T-helper 2 cell treated with Interferon-gamma antibody and Interleukin-4, amounts not matched to agents 5 μg/mL and 100 μg/mL, for 36 hours (primary cell): ENCODE measurements at regions not wholly inside any gene's neighbourhood (a gene's known extent, or its start where the extent isn't known, plus 50 kb on each side); places are given as distances from the start of the nearest gene placed in this dataset.

ENCODE experiments used
- DNase-seq: peaks from one replicate; pipeline ENCODE4 v3.0.0; 2021; ENCODE audit warnings: low spot score
- H3K27ac Mint-ChIP-seq: one replicate; pipeline ENCODE4 v1.8.0; 2021; ENCODE audit warnings: mild to moderate bottlenecking, mixed read lengths
- H3K27me3 Mint-ChIP-seq: one replicate; pipeline ENCODE4 v1.8.0; 2021; ENCODE audit warnings: low read depth, mixed read lengths
- H3K36me3 Mint-ChIP-seq: one replicate; pipeline ENCODE4 v1.8.0; 2021; ENCODE audit warnings: low read depth, mixed read lengths
- H3K4me1 Mint-ChIP-seq: one replicate; pipeline ENCODE4 v1.8.0; 2021; ENCODE audit warnings: low read depth, mixed read lengths
- H3K4me3 Mint-ChIP-seq: one replicate; pipeline ENCODE4 v1.8.0; 2022; ENCODE audit warnings: mild to moderate bottlenecking, moderate library complexity, mixed read lengths
- H3K9me3 Mint-ChIP-seq: one replicate; pipeline ENCODE4 v1.8.0; 2021; ENCODE audit warnings: mixed read lengths

- H3K4me1 Mint-ChIP-seq = no peaks in the 10 kb centered on the region
- H3K27me3 Mint-ChIP-seq = no peaks in the 10 kb centered on the region
- DNase-seq = no peak
- peaks cover 11% of the 10 kb centered on the region for H3K9me3 Mint-ChIP-seq
- no peaks in the 10 kb centered on the region for H3K36me3 Mint-ChIP-seq
- no peak overlapping the region for H3K27ac Mint-ChIP-seq
- H3K4me3 Mint-ChIP-seq = no peak overlapping the region
These were observed 161.5 kb upstream of the ADGRB3 start for GRCh38 chr6:68473433-68474210.

DNA sequence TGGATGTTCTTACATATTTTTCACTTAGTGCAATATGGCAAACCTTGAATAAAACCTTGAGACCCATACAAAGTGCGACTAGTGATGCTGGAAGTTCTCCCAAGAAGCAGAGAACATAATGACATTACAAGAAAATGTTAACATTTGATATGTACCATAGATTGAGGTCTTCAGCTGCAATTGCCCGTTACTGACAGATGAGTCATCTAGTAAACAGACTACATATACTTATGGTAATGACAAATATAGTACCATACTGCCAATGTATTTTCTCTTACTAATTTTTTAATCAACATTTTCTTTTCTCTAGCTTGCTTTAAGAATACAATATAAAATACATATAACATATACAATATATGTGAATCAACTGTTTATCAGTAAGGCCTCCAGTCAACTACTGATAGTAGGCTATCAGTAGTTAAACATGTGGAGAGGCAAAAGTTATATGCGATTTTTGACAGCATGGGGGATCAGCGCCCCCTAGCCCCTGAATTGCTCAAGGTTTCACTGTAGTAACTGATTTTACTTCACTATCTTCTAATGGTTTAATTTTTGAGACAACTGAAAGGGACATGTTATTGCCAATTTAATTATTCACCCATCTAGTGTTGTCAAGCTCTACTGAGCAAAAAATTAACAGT lies 166.7 kb upstream of the ADGRB3 start:
- Mint-ChIP-seq H3K36me3 (no peaks in the 10 kb centered on the region), H3K27me3 (no peaks in the 10 kb centered on the region), H3K9me3 (peaks cover 8% of the 10 kb centered on the region)

DNA sequence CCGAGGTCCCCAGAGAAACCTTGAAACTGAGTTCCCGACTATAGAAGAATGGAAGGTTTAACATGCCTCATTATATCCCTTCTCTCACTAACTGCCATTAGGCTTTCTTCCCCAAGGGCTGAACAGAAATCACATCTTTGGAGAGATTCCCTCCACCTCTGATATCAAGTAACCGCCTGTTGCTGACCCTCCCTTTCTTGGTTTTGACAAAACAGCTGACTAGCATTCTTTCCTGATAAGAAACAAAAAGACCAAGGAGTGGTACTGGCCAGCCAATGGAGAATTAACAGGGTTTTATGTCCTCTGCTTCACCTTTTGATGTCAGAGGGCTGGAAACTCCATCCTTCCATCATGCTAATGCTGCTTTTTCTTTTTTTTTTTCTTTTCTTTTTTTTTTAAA lies 176.6 kb upstream of the ADGRB3 start:
- no peak for DNase-seq
- H3K4me1 Mint-ChIP-seq = no peaks in the 10 kb centered on the region
- no peak overlapping the region for H3K4me3 Mint-ChIP-seq
- no peaks in the 10 kb centered on the region for H3K27me3 Mint-ChIP-seq
- peaks cover 32% of the 10 kb centered on the region for H3K9me3 Mint-ChIP-seq
- no peaks in the 10 kb centered on the region for H3K36me3 Mint-ChIP-seq
- no peak overlapping the region for H3K27ac Mint-ChIP-seq

More for the DNA sequence above, 166.7 kb upstream of the ADGRB3 start:
- Mint-ChIP-seq H3K4me1 (no peaks in the 10 kb centered on the region), H3K4me3 (no peak overlapping the region), H3K27ac (no peak overlapping the region)
- no peak for DNase-seq

- Mint-ChIP-seq H3K9me3 (peaks cover 5% of the 10 kb centered on the region), H3K4me1 (no peaks in the 10 kb centered on the region), H3K36me3 (no peaks in the 10 kb centered on the region), H3K4me3 (no peak overlapping the region), H3K27ac (no peak overlapping the region), H3K27me3 (no peaks in the 10 kb centered on the region)
- no peak for DNase-seq
These were observed 188.0 kb upstream of the ADGRB3 start for GRCh38 chr6:68447112-68447511.

DNA sequence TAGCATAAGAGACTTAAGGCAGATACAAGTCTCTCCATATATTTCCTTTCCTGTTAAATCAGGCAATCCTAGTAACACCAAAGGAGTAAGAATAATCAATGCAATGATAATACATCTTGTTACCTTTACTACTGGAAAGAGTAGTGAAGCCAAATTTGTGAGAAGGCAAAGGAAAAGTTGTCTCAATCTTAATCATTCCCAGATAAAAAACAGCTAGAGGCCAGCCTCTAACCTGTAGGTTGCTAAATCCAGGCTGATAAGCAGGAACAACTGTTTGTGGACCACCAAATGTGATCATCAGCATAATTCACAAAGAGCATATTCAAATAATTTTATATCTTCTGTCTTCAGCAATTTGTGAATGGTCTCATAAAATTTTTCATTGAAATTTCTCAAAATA lies 189.2 kb upstream of the ADGRB3 start:
- no peak for DNase-seq
- no peaks in the 10 kb centered on the region for H3K36me3 Mint-ChIP-seq
- H3K27ac Mint-ChIP-seq = no peak overlapping the region
- no peak overlapping the region for H3K4me3 Mint-ChIP-seq
- H3K4me1 Mint-ChIP-seq = no peaks in the 10 kb centered on the region
- no peaks in the 10 kb centered on the region for H3K27me3 Mint-ChIP-seq
- H3K9me3 Mint-ChIP-seq = no peaks in the 10 kb centered on the region

DNA sequence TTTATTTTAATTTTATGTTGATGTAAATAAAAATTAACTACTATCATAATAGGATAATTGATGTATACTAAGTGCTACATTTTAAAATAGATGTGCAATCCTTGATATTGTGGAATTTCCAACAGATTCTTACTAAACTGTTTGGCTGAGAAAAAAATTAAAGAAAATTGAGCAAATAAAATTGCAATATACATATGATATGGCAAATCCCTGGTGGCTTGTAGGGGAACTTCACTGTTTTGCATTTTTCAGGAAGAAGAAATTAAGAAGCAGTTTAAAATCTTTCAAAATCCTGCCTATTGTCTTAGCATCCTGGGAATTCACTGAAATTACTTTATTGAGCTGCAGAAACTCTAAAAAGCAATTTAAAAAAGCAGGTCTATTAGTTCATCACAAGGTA lies 191.4 kb upstream of the ADGRB3 start:
- Mint-ChIP-seq H3K9me3 (peaks cover 4% of the 10 kb centered on the region), H3K4me3 (no peak overlapping the region), H3K4me1 (no peaks in the 10 kb centered on the region), H3K36me3 (no peaks in the 10 kb centered on the region), H3K27me3 (no peaks in the 10 kb centered on the region), H3K27ac (no peak overlapping the region)
- DNase-seq = no peak

DNA sequence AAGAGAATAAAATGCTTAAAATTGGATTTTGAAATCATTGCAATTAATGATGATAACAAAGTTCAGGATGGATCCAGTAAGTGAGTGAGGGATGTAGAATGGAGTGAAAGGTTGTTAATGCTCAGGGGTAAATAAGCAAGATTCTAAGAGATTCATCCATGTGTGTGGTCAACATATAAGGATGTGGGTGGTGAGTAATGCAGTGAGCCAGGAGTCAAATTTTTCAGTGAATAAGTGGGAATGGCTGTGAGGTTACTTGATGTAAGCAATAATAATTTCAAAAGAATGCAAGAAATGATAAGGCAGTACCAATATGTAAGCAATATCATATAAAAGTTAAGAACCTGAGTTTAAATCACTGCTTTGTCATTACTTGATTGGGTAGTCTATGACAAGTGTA lies 207.5 kb upstream of the ADGRB3 start:
- H3K4me1 Mint-ChIP-seq = no peaks in the 10 kb centered on the region
- no peaks in the 10 kb centered on the region for H3K27me3 Mint-ChIP-seq
- H3K9me3 Mint-ChIP-seq = peaks cover 16% of the 10 kb centered on the region
- no peak overlapping the region for H3K4me3 Mint-ChIP-seq
- DNase-seq = no peak
- no peak overlapping the region for H3K27ac Mint-ChIP-seq
- no peaks in the 10 kb centered on the region for H3K36me3 Mint-ChIP-seq

DNA sequence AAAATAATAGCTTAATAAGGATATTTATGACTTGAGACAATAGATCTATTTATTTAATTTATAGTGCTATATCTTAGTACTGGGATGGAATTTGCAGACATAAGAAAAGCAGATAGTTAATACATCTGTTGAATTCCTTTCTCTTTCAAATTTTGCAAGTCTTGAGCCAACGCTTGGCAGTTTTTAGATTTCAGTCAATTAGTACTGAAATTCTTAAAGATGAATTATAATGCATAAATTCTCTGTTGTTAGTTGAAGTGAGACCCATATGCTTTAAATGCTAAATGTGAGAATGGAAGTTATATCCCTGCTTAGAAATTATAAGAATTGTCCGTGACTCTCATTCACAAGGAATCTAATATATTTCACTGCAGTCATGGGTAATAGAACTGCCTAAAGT lies 225.1 kb upstream of the ADGRB3 start:
- Mint-ChIP-seq H3K4me1 (no peaks in the 10 kb centered on the region), H3K27me3 (no peaks in the 10 kb centered on the region), H3K9me3 (peaks cover 9% of the 10 kb centered on the region), H3K27ac (no peak overlapping the region), H3K36me3 (no peaks in the 10 kb centered on the region), H3K4me3 (no peak overlapping the region)
- DNase-seq = no peak

DNA sequence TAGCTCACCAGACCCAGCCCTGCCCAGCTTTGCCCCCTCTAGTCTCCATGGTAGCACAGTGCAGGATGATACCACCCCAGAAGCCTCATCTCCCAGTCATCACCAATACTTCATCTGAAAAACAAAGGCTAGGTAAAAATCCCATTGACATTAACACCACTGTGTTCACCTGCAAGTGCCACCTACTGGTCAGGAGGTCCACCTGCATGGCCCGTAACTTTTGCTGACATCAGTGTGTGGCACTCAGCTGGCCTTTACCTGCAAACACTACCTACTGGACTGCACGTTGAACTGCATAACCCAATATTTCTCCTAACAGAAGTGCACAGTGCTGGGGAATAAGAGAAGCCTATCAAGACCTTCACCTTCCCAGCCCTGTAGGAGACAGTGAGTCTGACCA lies 234.7 kb upstream of the ADGRB3 start:
- Mint-ChIP-seq H3K4me3 (no peak overlapping the region), H3K36me3 (no peaks in the 10 kb centered on the region), H3K4me1 (no peaks in the 10 kb centered on the region), H3K27me3 (no peaks in the 10 kb centered on the region), H3K9me3 (peaks cover 16% of the 10 kb centered on the region), H3K27ac (no peak overlapping the region)
- DNase-seq = no peak

DNA sequence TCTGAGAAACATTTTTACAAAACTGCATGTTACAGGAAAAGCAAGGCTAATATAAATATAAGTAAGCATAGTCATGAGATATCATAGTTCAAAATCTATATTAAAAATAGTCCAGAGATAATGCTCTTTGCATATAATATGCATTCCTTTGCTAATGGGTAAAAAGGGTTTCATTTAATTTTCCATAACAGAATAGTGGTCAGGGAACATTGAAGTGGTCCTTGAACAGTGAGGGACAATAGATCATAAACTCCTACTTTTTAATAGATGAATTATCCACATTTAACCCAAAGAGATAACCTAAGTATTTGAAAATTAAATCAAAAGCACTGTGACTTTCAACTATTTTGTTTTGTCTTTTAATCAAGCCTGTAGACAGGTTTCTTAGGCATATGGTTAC lies 243.1 kb upstream of the ADGRB3 start:
- Mint-ChIP-seq H3K27me3 (no peaks in the 10 kb centered on the region), H3K4me3 (no peak overlapping the region), H3K36me3 (no peaks in the 10 kb centered on the region), H3K4me1 (no peaks in the 10 kb centered on the region), H3K27ac (no peak overlapping the region), H3K9me3 (peaks cover 25% of the 10 kb centered on the region)
- DNase-seq = no peak

GRCh38 chr6:68372991-68373390 lies 262.1 kb upstream of the ADGRB3 start:
- peaks cover 4% of the 10 kb centered on the region for H3K9me3 Mint-ChIP-seq
- DNase-seq = no peak
- H3K36me3 Mint-ChIP-seq = no peaks in the 10 kb centered on the region
- H3K27me3 Mint-ChIP-seq = no peaks in the 10 kb centered on the region
- no peak overlapping the region for H3K4me3 Mint-ChIP-seq
- H3K27ac Mint-ChIP-seq = no peak overlapping the region
- H3K4me1 Mint-ChIP-seq = no peaks in the 10 kb centered on the region

DNA sequence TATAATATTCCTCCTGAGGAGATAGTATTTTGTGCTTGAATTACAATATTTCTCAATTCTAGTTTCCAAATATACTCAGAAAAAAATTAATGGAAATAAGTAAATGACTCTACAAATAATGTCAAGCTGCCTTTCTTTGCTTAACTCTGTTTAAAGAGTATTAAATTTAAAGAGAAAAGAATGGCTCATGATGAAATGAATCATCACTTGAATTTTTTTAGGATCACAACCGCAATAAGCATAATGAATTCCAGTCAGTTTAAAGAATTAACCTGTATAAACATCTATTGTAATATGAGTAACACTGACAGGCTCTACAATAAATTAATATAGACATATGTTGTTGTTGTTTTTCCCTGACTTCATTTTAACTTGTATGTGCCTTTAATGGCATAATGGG lies 266.2 kb upstream of the ADGRB3 start:
- no peak for DNase-seq
- Mint-ChIP-seq H3K36me3 (no peaks in the 10 kb centered on the region), H3K9me3 (peaks cover 11% of the 10 kb centered on the region), H3K4me3 (no peak overlapping the region), H3K27me3 (no peaks in the 10 kb centered on the region), H3K4me1 (no peaks in the 10 kb centered on the region), H3K27ac (no peak overlapping the region)

GRCh38 chr6:68364271-68364805 lies 270.7 kb upstream of the ADGRB3 start:
- Mint-ChIP-seq H3K36me3 (no peaks in the 10 kb centered on the region), H3K9me3 (peaks cover 14% of the 10 kb centered on the region), H3K27me3 (no peaks in the 10 kb centered on the region), H3K27ac (no peak overlapping the region), H3K4me3 (no peak overlapping the region), H3K4me1 (no peaks in the 10 kb centered on the region)
- DNase-seq = no peak

DNA sequence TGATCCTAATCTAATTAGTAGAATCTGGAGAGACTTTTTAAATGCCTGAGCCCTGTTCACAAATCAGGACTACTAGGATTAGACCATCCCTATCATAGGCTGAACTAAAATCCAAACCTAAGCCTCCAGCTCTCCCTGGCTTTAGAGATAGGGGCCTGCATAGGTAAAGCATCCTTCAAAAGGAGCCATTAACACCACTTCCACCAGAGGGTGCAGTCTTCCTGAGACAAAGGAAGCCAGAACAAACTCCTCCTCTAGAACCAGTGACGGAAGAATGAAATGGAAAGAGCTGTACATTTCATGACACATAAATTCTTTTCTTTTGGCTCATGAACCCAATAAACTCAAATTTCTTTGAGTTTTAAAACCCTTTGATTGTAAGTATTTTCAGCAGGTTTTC lies 291.2 kb upstream of the ADGRB3 start:
- Mint-ChIP-seq H3K4me1 (no peaks in the 10 kb centered on the region), H3K27me3 (no peaks in the 10 kb centered on the region), H3K27ac (no peak overlapping the region), H3K4me3 (no peak overlapping the region), H3K36me3 (no peaks in the 10 kb centered on the region), H3K9me3 (no peaks in the 10 kb centered on the region)
- no peak for DNase-seq
